Panc1 (cell line): ENCODE measurements at regions not wholly inside any gene's neighbourhood (a gene's known extent, or its start where the extent isn't known, plus 50 kb on each side); places are given as distances from the start of the nearest gene placed in this dataset.

Experiments used
- ATAC-seq: fragments of 200-7000 bp; cut with Tn5 transposase; 2 replicates; pipeline ENCODE4 v1.9.1; 2020; ENCODE audit warnings: mild to moderate bottlenecking, moderate library complexity
- BruUV-seq: library from RNA; stranded (reverse); fragments of 400-500 nt; replicated peaks from 2 replicates; lab custom pipeline; 2021; lab: Mats Ljungman, UMichigan
- CTCF ChIA-PET: fragments of 300-600 bp; sonication (Branson Sonifier 250); formaldehyde crosslinking; loops from one replicate; lab custom pipeline; 2022; ENCODE audit warnings: antibody characterized with exemption; lab: Charles Lee
- POLR2A ChIA-PET: fragments of 300-600 bp; sonication (Branson Sonifier 250); formaldehyde crosslinking; loops from one replicate; lab custom pipeline; 2022; ENCODE audit warnings: antibody characterized with exemption; lab: Charles Lee
- DNase-seq: peaks from one replicate; pipeline ENCODE4 v3.0.0-alpha.2; 2010; ENCODE audit warnings: low read depth, low spot score
- H3K27ac ChIP-seq: 2 replicates; pipeline ENCODE4 v1.5.1; 2011; ENCODE audit warnings: mild to moderate bottlenecking, low read length, inconsistent platforms
- H3K27me3 ChIP-seq: fragments of 200-500 bp; sonication (Bioruptor generic); 2 replicates; pipeline ENCODE4 v1.6.0; 2014; ENCODE audit warnings: low read length, inconsistent platforms; ENCODE audit not compliant: control insufficient read depth, insufficient read depth
- H3K36me3 ChIP-seq: fragments of 200-500 bp; sonication (Bioruptor generic); 2 replicates; pipeline ENCODE4 v1.5.1; 2014; ENCODE audit warnings: inconsistent platforms, mild to moderate bottlenecking, low read length, moderate library complexity; ENCODE audit not compliant: control insufficient read depth, insufficient read depth
- H3K4me1 ChIP-seq: 2 replicates; pipeline ENCODE4 v1.5.1; 2011; ENCODE audit warnings: inconsistent platforms, mild to moderate bottlenecking, low read length, moderate library complexity; ENCODE audit not compliant: control insufficient read depth, insufficient read depth
- H3K4me3 ChIP-seq, 2 experiments: 2 replicates each; pipeline ENCODE4 v1.5.1; 2011 to 2012; ENCODE audit warnings: low read depth in 2 of 2, low read length in 2 of 2, mild to moderate bottlenecking in 2 of 2, inconsistent platforms in 1 of 2, moderate library complexity in 1 of 2
- H3K9me3 ChIP-seq: fragments of 200-500 bp; sonication (Bioruptor generic); 2 replicates; pipeline ENCODE4 v1.5.1; 2014; ENCODE audit warnings: low read depth, mild to moderate bottlenecking, inconsistent platforms, low read length, moderate library complexity; ENCODE audit not compliant: control insufficient read depth, insufficient read depth
- CTCF ChIP-seq: fragments of 450-650 bp; IDR thresholded peaks from 2 replicates; pipeline ENCODE4 v1.5.1; 2017; ENCODE audit warnings: mild to moderate bottlenecking
- POLR2AphosphoS5 ChIP-seq: IDR thresholded peaks from 2 replicates; pipeline ENCODE4 v1.6.1; 2012; ENCODE audit warnings: mild to moderate bottlenecking, low read depth, low read length, moderate library complexity
- REST ChIP-seq, 2 experiments: IDR thresholded peaks; 2 replicates each; pipeline ENCODE4 v1.6.1; 2011 to 2012; ENCODE audit warnings: low read depth in 2 of 2, control low read depth in 1 of 2, low read length in 1 of 2, mild to moderate bottlenecking in 1 of 2, moderate library complexity in 1 of 2; ENCODE audit not compliant: insufficient read depth in 1 of 2
- SIN3A ChIP-seq: IDR thresholded peaks from 2 replicates; pipeline ENCODE4 v1.6.1; 2012; ENCODE audit warnings: low read depth, mild to moderate bottlenecking, low read length, moderate library complexity, borderline replicate concordance; ENCODE audit not compliant: insufficient read depth
- TCF7L2 ChIP-seq: IDR thresholded peaks from 2 replicates; pipeline ENCODE4 v1.6.1; 2011; ENCODE audit warnings: mild to moderate bottlenecking, low read depth, low read length, inconsistent platforms
- in situ Hi-C: cut with HindIII; loops from 2 replicates; pipeline ENCODE4 v1.10.0; 2016; ENCODE audit warnings: low sequenced_read_pairs, low pct_unique_long_range_greater_than_20kb
- intact Hi-C: fragments of 100-400 bp; cut with micrococcal nuclease; formaldehyde crosslinking; loops from one replicate; pipeline ENCODE4 v1.10.0; 2022; ENCODE audit not compliant: unreplicated experiment

DNA sequence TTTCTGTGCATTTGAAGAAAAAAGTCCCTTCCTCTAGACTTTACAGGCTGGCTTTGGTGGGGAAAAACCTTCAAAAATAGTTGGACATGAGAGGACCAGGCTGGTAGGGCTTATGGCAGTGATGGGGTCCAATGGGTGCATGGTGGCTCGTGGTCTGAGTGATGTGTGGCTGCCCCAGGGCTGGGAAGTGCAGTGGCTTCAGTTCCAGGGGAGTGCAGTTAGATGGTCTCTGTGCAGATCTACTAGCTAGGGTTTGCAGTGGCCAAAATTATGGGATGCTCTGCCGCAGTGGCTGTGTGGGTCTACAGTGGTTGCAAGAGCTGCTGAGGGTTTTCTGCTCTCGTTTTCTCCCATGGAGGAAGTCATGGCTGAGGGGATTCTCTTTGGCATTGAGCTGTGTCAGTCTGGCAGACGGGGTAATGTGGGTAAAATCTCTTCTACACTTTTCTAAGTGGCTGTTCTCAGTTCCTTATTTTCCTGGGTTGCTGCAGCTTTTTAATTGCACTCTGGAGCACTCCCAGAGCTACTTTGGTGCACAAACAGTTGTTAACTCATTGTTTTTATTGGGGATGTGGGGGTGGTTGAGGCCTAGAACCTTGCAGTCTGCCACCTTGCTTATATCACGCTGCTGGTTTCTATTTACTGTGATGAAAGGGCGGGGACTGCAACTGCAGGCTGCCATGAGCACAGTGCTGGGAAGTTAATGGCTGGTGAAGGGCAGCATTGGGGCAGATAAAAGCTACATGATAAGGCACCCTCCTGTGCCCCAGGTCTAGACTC is 1324.6 kb downstream of the NSUN3 start:
- Histone ChIP-seq H3K27ac (no peak overlapping the region), H3K9me3 (no peaks in the 10 kb centered on the region; the same call in 1 of the 2 replicates), H3K4me1 (no peaks in the 10 kb centered on the region), H3K36me3 (no peaks in the 10 kb centered on the region), H3K4me3 (no peak overlapping the region), H3K27me3 (no peaks in the 10 kb centered on the region)
- no peak for ATAC-seq
- intact Hi-C loops (no loop called here), in situ Hi-C loops (no loop called here)
- BruUV-seq = no TSS peak
- no peak for TF ChIP-seq CTCF
- no peak for TF ChIP-seq TCF7L2
- TF ChIP-seq REST (IDR thresholded peaks at IDR 0.05; ENCODE audit: insufficient read depth in 1 of 2, low read depth in 2 of 2, low read length in 1 of 2) = no peak
- no peak for TF ChIP-seq POLR2AphosphoS5
- TF ChIP-seq SIN3A = no peak
- no peak for DNase-seq
- CTCF ChIA-PET = no interaction called here
- POLR2A ChIA-PET = no interaction called here

DNA sequence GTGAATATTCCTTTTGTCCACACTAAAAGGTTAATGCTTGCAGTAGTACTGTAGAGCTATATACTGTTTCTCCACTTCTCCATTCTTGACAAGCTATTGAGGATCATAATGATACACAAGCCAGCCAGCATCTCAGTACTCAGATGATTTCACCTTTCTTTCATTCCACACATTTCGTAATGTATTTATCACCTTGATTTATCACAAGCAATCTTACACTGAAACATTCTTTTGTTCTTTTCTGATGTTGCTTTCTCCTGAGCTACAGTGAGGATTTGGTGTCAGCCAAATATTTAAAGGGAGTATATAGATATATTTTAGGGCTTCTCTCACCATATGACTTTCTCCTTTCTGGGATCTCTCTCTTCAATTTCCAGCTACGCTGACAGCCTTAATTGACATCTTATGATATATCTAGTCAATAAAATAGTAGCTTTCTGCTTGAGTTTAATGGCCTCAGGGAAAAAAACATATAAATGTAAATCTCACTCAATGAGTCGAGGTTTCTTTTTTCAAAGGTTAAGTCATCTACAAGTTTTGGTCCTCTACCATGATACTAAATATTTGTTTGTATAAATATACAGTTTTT is 1327.0 kb downstream of the NSUN3 start:
- H3K4me3 ChIP-seq = no peak overlapping the region
- no peak overlapping the region for H3K27ac ChIP-seq
- intact Hi-C loops = no loop called here
- CTCF ChIA-PET = no interaction called here
- H3K4me1 ChIP-seq = no peaks in the 10 kb centered on the region
- DNase-seq (no peak), ATAC-seq (no peak)
- no peaks in the 10 kb centered on the region for H3K36me3 ChIP-seq
- in situ Hi-C loops = no loop called here
- H3K27me3 ChIP-seq = no peaks in the 10 kb centered on the region
- BruUV-seq = no TSS peak
- POLR2A ChIA-PET = no interaction called here
- no peaks in the 10 kb centered on the region; the same call in 1 of the 2 replicates for H3K9me3 ChIP-seq
- no peak for TF ChIP-seq SIN3A
- no peak for TF ChIP-seq POLR2AphosphoS5
- TF ChIP-seq CTCF = no peak
